Activated B cell treated with CpG ODN at 0.5 μM for 24 hours (primary cell): ENCODE measurements at regions not wholly inside any gene's neighbourhood (a gene's known extent, or its start where the extent isn't known, plus 50 kb on each side); places are given as distances from the start of the nearest gene placed in this dataset.

ENCODE experiments used
- ATAC-seq: fragments of 200-7000 bp; cut with Tn5 transposase; one replicate; pipeline ENCODE4 v1.10.0; 2021; ENCODE audit warnings: low read depth, mild to moderate bottlenecking, moderate library complexity
- CTCF ChIA-PET: fragments of 350-600 bp; sonication (Branson Sonifier 250); formaldehyde crosslinking; loops from one replicate; lab custom pipeline; 2021; ENCODE audit warnings: antibody characterized with exemption; lab: Charles Lee
- POLR2A ChIA-PET: fragments of 350-600 bp; sonication (Branson Sonifier 250); formaldehyde crosslinking; loops from one replicate; lab custom pipeline; 2021; ENCODE audit warnings: antibody characterized with exemption; lab: Charles Lee
- DNase-seq: peaks from one replicate; pipeline ENCODE4 v3.0.0; 2022
- H3K27ac Mint-ChIP-seq: one replicate; pipeline ENCODE4 v1.8.0; 2020; ENCODE audit warnings: mixed read lengths
- H3K27me3 Mint-ChIP-seq: one replicate; pipeline ENCODE4 v1.8.0; 2021; ENCODE audit warnings: mixed read lengths
- H3K36me3 Mint-ChIP-seq: one replicate; pipeline ENCODE4 v1.8.0; 2021; ENCODE audit warnings: low read depth, mixed read lengths
- H3K4me1 Mint-ChIP-seq: one replicate; pipeline ENCODE4 v1.8.0; 2021; ENCODE audit warnings: mixed read lengths
- H3K4me3 Mint-ChIP-seq: one replicate; pipeline ENCODE4 v1.8.0; 2020; ENCODE audit warnings: mild to moderate bottlenecking, mixed read lengths
- H3K9me3 Mint-ChIP-seq: one replicate; pipeline ENCODE4 v1.8.0; 2020; ENCODE audit warnings: mixed read lengths
- CTCF ChIP-seq: fragments of 200-600 bp; IDR thresholded peaks from one replicate; pipeline ENCODE4 v1.8.0; 2022; ENCODE audit warnings: antibody characterized with exemption, mild to moderate bottlenecking
- intact Hi-C: fragments of 100-400 bp; cut with micrococcal nuclease; formaldehyde crosslinking; loops from one replicate; pipeline ENCODE4 v1.15.1; 2024

- H3K27ac Mint-ChIP-seq: no peak overlapping the region
- intact Hi-C loops: no loop called here
- H3K4me1 Mint-ChIP-seq: no peaks in the 10 kb centered on the region
- no peak for ATAC-seq
- no peaks in the 10 kb centered on the region for H3K27me3 Mint-ChIP-seq
- ChIA-PET POLR2A (no interaction called here), CTCF (no interaction called here)
- DNase-seq: no peak
- no peak overlapping the region for H3K4me3 Mint-ChIP-seq
- TF ChIP-seq CTCF: no peak
- H3K36me3 Mint-ChIP-seq: no peaks in the 10 kb centered on the region
- no peaks in the 10 kb centered on the region for H3K9me3 Mint-ChIP-seq
These were observed 354.2 kb upstream of the IL12A start for GRCh38 chr3:159634483-159634882.

- H3K9me3 Mint-ChIP-seq: no peaks in the 10 kb centered on the region
- ATAC-seq: no peak
- H3K4me1 Mint-ChIP-seq: no peaks in the 10 kb centered on the region
- ChIA-PET CTCF (no interaction called here), POLR2A (no interaction called here)
- no peaks in the 10 kb centered on the region for H3K36me3 Mint-ChIP-seq
- no peak for DNase-seq
- no peaks in the 10 kb centered on the region for H3K27me3 Mint-ChIP-seq
- no peak overlapping the region for H3K4me3 Mint-ChIP-seq
- no peak for TF ChIP-seq CTCF
- no peak overlapping the region for H3K27ac Mint-ChIP-seq
- intact Hi-C loops: no loop called here
These were observed 353.5 kb upstream of the IL12A start for GRCh38 chr3:159635047-159635641.

GRCh38 chr3:159637883-159638542 lies 350.6 kb upstream of the IL12A start:
- TF ChIP-seq CTCF: no peak
- intact Hi-C loops: no loop called here
- H3K27me3 Mint-ChIP-seq: no peaks in the 10 kb centered on the region
- ATAC-seq (no peak), DNase-seq (no peak)
- no peaks in the 10 kb centered on the region for H3K36me3 Mint-ChIP-seq
- ChIA-PET CTCF (no interaction called here), POLR2A (no interaction called here)
- no peak overlapping the region for H3K27ac Mint-ChIP-seq
- no peaks in the 10 kb centered on the region for H3K4me1 Mint-ChIP-seq
- H3K4me3 Mint-ChIP-seq: no peak overlapping the region
- no peaks in the 10 kb centered on the region for H3K9me3 Mint-ChIP-seq

GRCh38 chr3:159640225-159640624 lies 348.4 kb upstream of the IL12A start:
- Mint-ChIP-seq H3K27me3 (no peaks in the 10 kb centered on the region), H3K36me3 (no peaks in the 10 kb centered on the region), H3K27ac (no peak overlapping the region), H3K4me3 (no peak overlapping the region), H3K4me1 (no peaks in the 10 kb centered on the region), H3K9me3 (no peaks in the 10 kb centered on the region)
- ChIA-PET POLR2A (no interaction called here), CTCF (no interaction called here)
- intact Hi-C loops: no loop called here
- DNase-seq (no peak), ATAC-seq (no peak)
- no peak for TF ChIP-seq CTCF

GRCh38 chr3:159643406-159643805 lies 345.2 kb upstream of the IL12A start:
- ATAC-seq (no peak), DNase-seq (no peak)
- H3K36me3 Mint-ChIP-seq: no peaks in the 10 kb centered on the region
- H3K4me3 Mint-ChIP-seq: no peak overlapping the region
- no peaks in the 10 kb centered on the region for H3K9me3 Mint-ChIP-seq
- no peak overlapping the region for H3K27ac Mint-ChIP-seq
- intact Hi-C loops: no loop called here
- ChIA-PET CTCF (no interaction called here), POLR2A (no interaction called here)
- no peaks in the 10 kb centered on the region for H3K4me1 Mint-ChIP-seq
- no peak for TF ChIP-seq CTCF
- H3K27me3 Mint-ChIP-seq: no peaks in the 10 kb centered on the region
